Occipital lobe (tissue), 1 donor: ENCODE measurements at regions not wholly inside any gene's neighbourhood (a gene's known extent, or its start where the extent isn't known, plus 50 kb on each side); places are given as distances from the start of the nearest gene placed in this dataset.

Experiments used
- DNase-seq: peaks from one replicate; lab custom pipeline; 2025; lab: John Stamatoyannopoulos, UW

DNA sequence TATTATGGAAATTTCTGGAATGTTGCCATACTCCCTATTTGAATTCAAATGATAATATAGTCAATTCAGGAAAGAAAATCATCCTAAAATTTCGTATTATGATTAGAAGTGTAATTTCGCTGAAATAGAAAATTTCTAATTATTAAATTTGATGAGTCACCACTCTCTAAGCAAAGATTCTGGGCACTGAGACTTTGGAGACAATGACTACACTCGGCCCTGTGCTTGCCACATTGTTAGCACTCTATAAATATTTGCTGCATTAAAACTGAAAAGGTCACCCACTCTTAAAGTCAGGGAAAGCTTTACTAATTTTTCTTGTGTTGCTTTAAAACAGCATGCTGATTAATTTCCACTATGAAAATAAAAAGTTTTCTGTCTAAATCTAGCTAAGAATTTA, 240.3 kb downstream of the TLE4 start:
- no peak for DNase-seq

DNA sequence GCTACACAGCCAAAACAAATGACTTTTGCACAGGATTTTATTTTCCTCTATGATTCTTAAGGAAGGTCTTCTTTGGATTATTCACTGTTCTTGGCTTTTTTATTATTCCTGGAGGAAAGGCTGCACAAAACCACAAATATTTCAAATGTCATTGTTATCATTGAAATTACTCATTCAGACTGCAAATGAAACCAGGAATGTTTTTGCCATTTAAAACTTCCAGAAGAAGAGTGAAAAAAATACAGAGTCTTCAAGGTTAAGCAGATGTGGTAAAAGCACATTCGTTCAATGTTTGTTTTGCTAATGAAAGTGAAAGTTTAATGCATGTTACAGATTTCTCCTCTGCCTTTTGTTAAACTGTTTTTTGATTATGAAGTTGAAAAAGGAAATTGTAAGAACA, 238.2 kb downstream of the TLE4 start:
- DNase-seq: no peak

DNA sequence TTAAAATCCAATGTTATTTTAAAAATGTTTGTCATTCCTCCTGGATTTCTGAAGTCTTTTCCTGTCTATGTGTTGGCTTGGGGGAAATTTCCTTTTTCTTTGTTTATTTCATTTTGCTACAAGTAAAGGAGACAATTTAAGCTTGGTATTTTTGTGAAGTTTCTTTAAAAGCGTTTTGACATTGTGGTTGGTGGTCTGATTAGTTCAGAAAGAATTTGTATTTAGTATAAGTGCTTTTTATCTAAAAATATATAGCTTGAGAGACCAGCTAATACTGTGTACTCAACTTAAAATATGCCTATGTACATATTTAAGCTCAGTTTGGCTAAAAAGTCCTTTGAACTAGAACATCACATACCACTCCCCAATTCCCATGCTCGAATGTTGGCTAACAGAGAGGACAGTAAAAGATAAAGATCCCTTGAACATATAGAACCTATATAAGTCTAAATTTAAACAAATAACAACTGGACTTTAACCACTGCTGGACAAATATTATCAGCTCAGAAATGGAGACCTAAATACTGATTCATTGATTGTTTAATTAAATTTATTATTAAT, 237.6 kb downstream of the TLE4 start:
- no peak for DNase-seq

DNA sequence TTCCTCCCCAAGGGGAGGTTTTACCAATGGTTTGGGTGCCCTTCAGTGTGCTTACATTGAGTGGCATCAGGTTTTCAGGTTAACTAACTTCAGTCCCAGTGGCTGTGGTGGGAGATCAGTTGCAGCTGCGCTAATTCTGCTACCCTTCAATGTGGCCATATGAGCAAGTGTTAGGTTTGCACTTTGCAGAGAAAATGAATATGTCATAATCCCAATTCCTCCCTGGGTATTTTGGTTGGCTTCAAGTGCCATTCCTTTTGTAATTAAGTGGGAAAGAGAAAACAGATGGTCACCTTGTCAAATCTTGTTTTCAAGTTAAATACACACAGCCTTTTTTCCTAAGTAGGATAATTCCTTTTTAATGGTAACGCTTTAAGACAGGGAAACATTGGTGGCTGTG, 236.2 kb downstream of the TLE4 start:
- DNase-seq: no peak

DNA sequence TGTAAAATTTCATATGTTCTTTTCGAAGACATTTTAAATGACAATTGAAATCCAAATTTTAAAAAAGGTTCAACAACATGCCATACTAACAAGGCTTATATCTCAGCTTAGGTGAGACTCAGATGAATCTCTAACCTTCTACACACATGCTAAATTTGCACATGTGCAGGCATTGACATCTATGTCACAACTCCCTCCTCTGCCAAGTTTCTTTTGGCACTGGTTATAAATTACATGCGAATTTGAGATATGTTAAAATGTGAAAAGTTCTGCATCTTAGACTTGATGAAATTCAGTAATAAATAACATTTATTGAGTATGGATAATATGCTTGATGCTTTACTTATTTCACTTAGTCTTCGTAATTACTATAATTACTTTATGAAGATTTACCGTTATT, 234.3 kb downstream of the TLE4 start:
- no peak for DNase-seq

DNA sequence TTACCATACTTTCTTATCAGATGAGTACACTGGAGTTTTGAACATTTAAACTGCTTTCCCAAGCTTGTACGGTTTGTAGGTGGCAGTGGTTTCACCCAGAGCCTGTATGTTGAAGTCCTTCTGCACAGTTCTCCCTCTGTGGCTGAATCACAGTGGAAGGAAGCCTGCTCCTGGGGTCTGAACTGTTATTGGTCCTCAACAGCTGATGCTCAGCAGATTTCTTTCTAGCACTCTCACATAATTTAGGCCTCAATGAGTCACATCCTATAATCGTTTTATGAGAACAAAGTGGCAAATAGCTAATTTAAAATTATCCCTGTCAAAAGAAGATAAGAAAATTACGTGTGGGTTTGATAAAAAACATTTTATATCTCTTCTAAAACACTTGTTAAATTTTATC, 229.7 kb downstream of the TLE4 start:
- DNase-seq: no peak

DNA sequence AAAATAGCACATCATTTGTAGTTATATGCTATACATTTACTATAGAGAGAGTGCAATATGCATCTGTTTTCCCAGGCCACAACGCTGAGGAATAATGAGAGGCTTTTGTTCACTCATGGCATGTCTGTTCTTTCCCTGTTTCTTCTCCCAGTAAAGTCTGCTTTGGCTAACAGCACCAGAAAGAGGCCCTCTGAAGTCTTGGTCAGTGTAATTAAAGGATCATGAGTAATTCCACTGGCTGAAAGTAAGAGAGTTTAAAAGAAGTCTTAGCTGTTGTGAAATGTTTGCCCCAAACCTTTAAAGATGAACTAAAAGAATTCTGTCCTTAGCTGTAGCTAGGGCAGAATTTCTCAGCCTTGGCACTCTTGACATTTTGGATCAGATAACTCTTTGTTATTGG, 228.8 kb downstream of the TLE4 start:
- no peak for DNase-seq

DNA sequence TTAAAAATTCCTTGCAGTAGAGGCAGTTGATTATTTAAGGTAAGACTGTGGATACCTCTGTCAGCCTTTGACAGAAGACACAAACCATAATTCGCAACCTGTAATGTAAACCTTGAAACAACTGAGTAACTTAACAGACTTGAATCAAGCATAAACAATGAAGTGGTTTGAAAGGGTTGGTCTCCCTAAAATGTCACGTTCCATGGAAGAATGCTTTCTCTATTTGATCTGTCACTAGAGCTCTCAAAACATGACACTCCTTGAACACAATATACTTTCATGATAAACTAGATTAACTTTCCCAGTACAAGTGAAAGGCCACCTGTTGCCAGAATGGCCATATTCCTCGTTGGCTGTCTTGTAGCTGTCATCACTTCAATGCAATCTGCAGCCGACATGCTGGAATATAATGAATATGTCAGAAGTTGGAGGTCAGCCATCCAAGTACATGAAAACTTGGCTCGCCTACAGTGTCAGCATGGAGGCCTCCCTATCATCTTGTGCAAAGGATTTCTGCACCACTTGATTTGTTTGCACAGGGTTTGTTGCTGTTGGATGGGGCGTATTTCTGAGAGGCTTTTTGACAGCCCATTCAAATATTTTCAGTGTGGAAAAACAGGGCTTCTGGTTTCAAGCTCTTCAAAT, 228.0 kb downstream of the TLE4 start:
- DNase-seq: no peak

DNA sequence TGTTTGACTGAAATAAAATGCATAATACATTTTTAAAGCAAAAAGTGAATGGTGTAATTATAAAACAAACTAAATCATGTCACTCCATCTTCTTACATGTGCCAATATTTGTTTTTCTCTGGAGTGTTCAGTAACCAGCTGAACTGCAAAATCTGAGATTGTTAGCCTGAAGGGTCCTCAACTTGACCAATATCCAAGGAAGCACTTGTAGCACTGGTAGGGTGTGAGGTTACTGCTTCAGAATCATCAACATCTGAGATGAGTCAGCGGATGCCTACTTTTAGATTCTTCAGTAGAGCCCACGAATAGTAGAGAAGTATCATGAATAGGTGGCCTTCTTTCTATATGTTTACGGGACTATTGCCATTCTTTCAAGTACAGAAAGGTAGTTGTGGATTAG, 226.7 kb downstream of the TLE4 start:
- no peak for DNase-seq

DNA sequence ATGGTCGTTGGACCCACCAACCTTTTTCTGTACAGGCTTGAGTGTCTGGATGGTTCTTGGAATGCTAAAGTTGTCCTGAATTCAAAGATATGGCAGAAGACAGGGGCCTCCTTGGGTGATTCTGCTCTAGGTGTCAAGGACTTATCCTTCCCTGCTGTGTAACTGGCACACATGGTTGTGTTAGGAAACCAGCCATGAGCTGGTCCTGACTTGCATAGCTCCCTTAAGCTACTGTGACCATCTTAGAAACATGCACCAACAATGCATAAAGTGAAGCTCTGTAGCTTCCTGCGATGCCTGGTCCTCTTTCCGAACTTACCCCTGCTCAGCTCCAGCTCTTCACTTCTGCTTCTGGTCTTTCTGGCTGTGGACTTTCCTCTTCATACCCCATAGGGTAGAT, 224.6 kb downstream of the TLE4 start:
- no peak for DNase-seq

DNA sequence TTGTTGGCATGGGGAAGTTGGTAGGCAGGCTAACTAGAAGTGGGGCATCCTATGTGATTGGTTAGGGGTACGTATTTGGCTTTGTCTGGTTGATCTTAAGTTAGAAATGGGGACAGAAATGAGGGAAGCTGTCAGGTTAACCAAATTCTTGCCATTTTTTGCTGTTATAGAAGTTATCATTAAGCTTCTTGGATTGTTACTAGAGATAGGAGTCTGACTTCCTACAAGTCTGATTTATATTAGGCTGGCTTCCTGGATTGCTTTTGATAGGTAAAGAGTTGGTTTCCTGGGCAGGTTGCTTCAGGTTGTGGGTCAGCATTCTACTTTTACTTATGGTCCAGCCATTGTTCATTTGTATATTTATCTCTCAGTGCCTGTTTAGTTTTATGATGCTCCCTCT, 216.9 kb downstream of the TLE4 start:
- DNase-seq: no peak

DNA sequence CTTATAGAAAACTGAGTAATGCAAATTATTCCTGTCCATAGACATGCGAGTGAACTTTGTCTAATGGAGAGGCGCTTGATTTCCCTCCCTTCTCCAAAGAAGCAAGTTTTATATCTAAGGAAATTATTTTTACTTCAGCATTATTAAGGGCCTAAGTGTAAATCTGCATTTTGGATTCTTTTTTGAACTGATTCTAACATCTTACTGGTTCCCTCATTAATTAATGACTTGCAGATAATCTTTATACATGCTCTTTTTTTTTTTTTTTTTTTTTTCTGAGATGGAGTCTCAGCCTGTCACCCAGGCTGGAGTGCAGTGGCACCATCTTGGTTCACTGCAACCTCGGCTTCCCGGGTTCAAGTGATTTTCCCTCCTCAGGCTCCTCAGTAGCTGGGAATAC, 209.5 kb downstream of the TLE4 start:
- DNase-seq: no peak

DNA sequence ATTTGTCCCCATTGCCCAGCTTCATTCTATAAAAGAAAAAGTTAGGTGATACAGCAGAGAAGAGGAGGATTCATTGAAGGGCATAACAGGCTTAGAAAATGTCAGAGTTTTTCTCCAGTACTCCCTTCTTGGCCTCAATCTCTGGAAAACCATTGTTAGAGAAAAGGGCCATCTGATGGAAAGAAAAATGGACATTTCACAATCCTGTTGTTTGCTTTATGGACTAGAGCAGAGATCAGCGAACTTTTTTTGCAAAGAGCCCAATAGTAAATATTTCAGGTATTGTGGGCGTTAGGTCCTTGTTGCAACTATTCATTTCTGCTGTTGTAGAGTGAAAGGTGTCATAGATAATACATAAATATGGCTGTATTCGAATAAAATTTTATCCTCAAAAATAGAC, 208.8 kb downstream of the TLE4 start:
- DNase-seq: no peak

DNA sequence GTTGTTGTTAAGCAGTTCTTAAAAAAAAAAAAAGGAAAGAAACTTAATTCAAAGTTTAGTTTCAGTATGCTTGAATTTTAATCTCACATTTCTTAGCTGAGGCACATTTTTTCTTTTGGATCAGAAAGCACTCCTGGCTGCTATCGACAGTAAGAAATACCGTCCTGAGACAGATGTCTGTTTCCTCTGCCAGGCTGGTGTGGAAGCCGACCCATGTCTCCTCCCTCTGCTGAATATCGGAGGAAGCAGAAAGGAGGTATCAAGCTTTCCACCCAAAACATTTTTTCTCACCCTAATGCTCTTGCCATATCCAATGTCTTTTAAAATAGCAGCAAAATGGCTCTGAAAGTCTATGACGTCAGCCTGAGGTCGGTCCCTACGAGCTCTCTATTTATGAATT, 208.1 kb downstream of the TLE4 start:
- DNase-seq: no peak

DNA sequence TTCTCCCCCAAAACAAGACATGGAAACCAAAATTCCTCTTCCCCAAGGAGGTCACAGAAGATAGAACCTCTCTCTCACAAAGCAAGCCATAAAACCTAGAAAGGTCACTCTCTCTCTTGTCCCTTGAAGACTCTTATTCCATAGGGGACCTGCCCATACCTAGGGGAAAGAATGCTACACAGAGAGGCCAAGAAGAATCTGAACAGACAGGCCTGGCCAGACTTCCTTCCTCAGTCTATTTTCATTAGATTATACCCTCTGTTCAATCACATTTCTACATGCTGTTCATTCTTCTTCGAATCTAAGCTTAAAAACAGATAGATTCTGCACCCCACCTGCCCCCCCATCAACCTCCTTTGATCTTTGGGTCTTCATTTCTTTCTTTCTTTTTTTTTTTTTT, 206.8 kb downstream of the TLE4 start:
- DNase-seq: no peak

DNA sequence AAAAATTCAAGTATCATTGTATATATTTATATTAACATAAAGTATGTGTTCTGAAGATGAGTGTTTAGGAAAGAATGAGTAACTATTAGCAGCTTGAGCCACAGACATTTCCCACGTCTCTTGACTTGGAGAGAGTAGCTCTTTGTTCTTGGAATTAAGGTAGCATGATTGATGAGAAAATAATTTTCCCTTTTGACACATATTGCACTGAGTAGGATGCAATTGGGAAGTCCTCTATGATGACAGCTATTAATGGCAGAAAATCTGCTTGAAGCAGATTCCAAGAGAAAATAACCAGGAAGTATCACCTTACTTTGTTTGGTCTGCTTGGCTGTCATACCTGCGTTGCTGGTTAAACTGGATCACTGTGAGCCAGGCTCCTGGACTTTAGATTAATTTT, 204.8 kb downstream of the TLE4 start:
- DNase-seq: no peak
